NCI-H510A treated with DMSO at 0.1 percent for 48 hours (cell line): ENCODE measurements at regions not wholly inside any gene's neighbourhood (a gene's known extent, or its start where the extent isn't known, plus 50 kb on each side); places are given as distances from the start of the nearest gene placed in this dataset.
"Not testable (repeated sequence)": the region's sequence is repeated elsewhere in the genome, so short reads cannot be mapped to it uniquely, and the experiment has no call there.

Source experiments
- DNase-seq: peaks from one replicate; lab custom pipeline; 2025; lab: John Stamatoyannopoulos, UW

DNA sequence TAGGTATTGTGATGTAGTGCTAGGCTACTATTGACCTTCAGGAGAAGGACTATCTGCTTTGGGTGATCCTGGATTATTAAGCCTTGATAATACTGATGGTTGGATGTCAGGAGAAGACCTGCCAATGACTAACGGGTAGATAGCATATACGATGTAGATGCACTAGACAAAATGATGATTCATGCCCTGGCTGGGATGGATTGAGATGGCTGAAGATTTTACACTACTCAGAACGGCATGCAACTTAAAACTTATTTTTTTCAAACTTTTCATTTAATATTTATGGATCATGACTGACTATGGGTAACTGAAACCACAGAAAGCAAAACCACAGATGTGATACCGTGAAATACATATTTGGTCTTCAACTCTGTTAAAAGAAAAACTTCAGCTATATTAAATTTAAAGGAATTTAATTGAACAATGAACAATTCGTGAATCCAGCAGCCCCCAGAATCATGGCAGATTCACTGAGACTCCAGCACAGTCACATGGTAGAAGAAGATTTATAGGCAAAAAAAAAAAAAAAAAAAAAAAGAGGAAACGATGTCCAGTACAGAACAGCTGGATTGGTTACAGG, 124.6 kb upstream of the CDK13 start:
- no peak for DNase-seq

DNA sequence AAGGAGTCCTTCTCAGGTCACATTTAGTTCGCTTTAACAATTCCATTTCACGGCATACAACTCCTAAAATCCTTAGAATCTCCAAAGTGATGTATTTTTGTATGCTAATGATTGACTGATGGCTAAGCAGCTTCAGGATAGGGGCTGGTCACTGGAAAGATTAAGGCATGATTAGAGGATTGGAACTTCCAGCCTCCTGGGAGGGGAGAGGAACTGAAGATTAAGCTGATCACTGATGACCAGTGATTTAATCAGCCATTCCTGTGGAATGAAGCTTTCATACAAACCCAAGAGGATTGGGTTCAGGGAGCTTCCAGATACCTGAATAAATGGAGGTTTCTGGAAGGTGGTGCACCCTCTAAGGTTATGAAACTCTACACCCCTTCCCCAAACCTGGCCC, 123.9 kb upstream of the CDK13 start:
- no peak for DNase-seq

GRCh38 chr7:39827571-39827970, 122.5 kb upstream of the CDK13 start:
- no peak for DNase-seq

GRCh38 chr7:39829028-39829427, 121.0 kb upstream of the CDK13 start:
- no peak for DNase-seq

DNA sequence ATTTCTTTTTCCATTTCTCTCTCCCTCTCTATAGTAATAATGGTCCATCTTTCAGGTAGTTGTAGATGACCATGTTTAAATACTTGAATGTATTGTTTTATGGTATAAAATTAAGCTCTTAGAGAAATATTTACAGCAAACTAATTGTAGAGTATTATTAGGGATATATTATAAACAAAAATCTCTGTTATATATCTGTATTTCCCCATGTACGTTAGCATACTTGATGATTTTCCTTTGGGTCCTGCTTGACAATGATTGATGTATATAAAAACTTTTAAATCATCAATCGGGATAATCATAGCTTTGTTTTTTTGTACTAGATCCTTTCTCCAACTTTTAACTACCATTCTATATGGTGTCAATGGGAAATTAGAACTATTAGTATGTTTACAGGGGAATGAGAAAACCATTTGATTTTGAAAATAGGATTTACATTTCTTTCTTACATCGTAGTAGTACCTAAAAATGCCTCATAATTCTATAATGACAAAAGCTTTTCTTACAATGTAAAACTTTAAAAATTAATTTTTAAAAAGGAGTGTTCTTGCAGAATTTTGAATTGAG, 117.5 kb upstream of the CDK13 start:
- no peak for DNase-seq

DNA sequence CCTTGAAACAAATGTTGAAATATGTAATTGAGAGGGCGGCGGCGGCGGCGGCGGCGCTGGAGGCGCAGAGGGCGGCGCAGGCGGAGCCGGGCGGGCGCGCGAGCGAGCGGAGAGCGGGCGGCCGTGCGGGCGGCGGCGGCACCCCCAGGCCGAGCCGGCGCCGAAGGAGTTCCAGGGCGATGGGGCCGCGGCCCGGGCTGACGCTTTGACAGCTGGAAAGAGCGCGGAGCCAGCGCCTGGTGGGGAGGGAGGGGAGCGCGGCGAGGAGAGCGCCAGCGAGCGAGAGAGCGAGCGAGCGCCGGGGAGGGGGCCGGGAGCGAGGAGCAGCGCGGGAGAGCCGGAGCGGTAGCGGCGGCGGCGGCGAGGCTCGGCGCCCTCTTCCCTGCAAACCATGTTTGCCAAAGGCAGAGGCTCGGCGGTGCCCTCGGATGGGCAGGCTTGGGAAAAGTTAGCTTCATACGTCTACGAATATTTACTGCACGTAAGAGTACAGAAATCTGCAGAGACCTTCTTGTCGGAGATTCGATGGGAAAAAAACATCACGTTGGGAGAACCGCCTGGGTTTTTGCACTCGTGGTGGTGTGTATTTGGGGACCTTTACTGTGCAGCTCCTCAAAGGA, 116.8 kb upstream of the CDK13 start:
- peak; percentile 50 for DNase-seq

DNA sequence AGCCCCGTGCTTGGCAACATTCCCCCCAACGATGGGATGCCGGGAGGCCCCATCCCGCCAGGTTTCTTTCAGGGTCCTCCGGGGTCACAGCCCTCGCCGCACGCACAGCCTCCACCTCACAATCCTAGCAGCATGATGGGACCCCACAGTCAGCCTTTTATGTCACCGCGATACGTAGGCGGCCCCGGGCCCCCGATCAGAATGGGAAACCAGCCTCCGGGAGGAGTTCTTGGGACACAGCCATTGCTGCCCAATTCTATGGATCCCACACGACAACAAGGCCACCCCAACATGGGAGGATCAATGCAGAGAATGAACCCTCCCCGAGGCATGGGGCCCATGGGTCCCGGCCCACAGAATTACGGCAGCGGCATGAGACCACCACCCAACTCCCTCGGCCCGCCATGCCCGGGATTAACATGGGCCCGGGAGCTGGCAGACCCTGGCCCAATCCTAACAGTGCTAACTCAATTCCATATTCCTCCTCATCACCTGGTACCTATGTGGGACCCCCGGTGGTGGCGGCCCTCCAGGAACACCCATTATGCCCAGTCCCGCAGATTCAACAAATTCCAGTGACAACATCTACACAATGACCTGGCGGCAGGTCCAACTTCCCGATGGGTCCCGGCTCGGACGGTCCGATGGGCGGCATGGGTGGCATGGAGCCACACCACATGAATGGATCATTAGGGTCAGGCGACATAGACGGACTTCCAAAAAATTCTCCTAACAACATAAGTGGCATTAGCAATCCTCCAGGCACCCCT, 116.0 kb upstream of the CDK13 start:
- not testable (repeated sequence) for DNase-seq

- peak; percentile 50 for DNase-seq
Measured at GRCh38 chr7:39838326-39838725, 111.7 kb upstream of the CDK13 start.

- no peak for DNase-seq
Measured at GRCh38 chr7:39845006-39845405, 105.0 kb upstream of the CDK13 start.

GRCh38 chr7:39847227-39847626, 102.8 kb upstream of the CDK13 start:
- no peak for DNase-seq

GRCh38 chr7:39851466-39852045, 98.5 kb upstream of the CDK13 start:
- no peak for DNase-seq

- not testable (repeated sequence) for DNase-seq
Measured at GRCh38 chr7:39854616-39855324, 95.3 kb upstream of the CDK13 start.

DNA sequence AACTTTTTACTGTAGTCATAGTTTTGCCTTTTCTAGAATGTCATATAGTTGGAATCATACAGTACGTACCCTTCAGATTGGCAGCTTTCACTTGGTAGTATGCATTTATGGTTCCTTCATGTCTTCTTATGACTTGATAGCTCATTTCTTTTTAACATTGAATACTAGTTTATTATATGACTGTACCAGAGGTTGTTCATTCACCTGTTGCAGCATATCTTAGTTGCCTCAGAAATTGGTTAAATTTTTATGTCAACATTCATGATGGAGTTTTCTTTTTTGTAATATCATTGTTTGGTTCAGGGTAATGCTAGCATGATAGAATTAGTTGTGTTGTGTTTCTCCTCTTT, 94.8 kb upstream of the CDK13 start:
- DNase-seq, result no peak

DNA sequence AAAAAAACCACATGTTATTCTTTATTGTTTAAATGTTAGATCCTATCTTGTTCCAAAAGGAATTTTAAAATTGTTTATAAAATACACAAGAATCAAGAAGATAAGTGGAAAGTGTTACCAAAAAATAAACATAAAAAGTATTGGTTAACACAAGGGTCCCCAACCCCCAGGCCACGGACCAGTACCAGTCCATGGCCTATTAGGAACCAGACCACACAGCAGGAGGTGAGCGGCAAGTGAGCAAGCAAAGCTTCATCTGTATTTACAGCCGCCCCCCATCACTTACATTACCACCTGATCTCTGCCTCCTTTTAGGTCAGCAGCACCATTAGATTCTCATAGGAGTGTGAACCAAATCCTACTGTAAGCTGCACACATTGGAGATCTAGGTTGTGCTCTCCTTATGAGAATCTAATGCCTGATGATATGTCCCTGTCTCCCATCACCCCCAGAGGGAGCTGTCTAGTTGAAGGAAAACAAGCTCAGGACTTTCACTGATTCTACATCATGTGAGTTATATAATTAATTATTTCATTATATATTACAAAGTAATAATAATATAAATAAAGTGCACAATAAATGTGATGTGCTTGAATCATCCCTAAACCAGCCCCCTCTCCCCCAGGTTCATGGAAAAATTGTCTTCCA, 86.3 kb upstream of the CDK13 start:
- DNase-seq, result not testable (repeated sequence)

DNA sequence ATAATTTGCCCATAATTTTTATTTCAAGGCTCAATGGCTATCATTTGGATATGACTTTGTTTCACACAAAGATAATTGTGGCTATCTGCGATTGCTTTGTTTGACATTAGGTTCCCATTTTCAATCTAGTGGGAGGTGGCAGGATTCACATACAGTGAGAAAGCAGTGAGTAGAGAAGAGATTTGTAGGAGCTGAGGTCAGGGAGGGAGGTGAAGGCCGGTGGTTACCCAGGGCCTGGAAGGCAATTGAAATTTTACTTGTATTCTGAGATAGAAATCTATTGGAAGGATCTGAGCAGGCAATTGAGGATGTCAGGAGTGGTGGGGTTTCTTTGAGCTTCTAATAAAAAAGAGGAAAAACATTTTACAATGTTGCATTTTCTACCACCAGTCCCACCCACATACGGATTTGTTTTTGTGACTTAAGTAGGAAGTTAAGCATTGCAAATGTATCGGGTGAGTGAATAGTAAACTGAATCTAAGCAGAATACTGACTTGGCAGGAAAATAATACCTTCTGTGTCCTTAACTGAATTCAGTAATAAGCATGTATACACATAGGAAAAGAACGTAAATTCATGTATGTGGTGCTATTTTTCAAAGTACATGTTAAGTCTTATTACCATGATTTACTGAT, 80.1 kb upstream of the CDK13 start:
- DNase-seq, result not testable (repeated sequence)

DNA sequence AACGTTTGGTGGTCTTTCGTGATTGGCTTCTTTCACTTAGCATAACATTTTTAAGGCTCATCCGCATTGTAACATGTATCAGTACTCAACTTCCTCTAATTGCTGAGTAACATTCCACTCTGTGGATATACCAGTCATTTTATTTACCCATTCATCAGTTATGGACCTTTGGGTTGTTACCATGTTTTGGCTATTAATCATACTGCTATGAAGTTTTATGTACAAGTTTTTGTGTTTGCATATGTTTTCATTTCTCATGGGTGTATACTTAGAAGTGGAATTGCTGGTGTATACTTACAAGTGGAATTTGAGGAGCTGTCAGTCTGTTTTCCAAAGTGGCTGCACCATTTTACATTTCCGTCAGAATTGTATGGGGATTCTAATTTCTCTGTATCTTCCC, 78.4 kb upstream of the CDK13 start:
- DNase-seq, result not testable (repeated sequence)

- no peak for DNase-seq
Measured at GRCh38 chr7:39880556-39880955, 69.5 kb upstream of the CDK13 start.

GRCh38 chr7:39882148-39882784, 67.8 kb upstream of the CDK13 start:
- DNase-seq, result no peak

DNA sequence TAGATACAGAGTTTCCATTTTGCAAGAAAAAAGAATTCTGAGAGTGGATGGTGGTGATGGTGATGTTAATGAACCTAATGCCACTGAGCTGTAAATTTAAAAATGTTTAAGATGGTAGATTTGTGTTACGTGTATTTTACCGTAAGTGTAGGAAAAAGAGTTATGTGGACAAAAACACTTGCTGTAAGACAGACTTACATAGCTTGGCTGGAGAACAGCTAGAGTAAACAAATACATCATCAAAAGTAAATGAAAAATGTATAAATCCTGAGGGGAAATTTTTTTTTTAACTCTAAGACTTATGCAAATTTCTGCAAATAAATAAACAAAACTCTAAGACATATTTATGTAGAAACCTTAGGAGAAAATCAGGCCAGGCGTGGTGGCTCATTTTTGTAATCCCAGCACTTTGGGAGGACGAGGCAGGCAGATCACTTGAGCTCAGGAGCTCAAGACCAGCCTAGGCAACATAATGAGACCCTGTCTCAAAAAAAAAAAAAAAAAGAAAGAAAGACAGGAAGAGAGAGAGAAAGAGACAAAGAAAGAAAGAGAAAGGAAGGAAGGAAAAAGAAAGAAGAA, 66.2 kb upstream of the CDK13 start:
- no peak for DNase-seq

DNA sequence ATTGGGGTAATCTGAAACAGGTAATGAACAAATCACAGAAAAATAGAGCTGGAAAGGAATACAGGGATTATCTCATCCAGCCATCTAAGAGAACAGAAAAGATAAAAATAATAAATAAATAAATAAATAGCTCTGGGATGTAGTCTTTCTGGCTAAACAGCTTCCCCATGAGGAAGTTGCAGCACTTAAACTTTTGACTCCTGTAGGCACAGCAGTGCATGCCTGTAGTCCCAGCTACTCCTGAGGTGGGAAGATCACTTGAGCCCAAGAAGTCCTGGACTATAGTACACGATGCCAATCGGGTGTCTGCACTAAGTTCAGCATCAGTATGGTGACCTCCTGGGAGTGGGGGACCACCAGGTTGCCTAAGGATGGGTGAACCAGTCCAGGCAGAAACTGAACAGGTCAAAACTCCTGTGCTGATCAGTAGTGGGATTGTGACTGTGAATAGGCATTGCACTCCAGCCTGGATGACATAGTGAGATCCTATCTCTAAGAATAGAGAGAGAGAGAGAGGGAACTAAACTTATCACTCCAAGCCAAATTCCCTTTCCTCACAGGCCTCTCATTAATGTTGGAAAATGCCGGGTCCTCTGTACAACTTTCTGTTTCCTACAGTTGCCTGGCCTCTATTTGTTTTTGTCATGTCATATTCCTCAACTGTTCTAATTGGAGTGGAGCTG, 61.7 kb upstream of the CDK13 start:
- DNase-seq, result no peak
